ENCODE measurements at regions not wholly inside any gene's neighbourhood (a gene's known extent, or its start where the extent isn't known, plus 50 kb on each side); places are given as distances from the start of the nearest gene placed in this dataset.

DNA sequence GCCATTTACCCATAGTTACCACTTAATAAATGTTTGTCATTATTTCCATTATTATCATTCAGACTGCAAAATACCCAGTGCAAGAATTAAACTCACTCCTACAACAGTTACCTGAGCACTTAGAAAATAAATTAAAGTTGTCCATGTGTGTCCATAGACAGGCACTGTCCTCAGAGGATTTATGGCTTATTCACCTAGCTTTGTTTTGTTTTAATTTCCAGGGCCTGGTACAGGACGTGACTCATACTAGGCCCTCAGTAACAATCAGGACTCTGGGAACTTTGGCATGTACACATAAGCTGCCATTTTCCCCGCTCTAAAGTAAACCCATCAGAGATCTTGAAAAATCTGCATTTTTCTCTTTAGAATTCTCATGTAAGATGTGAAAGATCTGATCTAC lies 458.5 kb upstream of the ARRDC4 start:
- no peak for DNase-seq (ENCODE audit: low read depth)

DNA sequence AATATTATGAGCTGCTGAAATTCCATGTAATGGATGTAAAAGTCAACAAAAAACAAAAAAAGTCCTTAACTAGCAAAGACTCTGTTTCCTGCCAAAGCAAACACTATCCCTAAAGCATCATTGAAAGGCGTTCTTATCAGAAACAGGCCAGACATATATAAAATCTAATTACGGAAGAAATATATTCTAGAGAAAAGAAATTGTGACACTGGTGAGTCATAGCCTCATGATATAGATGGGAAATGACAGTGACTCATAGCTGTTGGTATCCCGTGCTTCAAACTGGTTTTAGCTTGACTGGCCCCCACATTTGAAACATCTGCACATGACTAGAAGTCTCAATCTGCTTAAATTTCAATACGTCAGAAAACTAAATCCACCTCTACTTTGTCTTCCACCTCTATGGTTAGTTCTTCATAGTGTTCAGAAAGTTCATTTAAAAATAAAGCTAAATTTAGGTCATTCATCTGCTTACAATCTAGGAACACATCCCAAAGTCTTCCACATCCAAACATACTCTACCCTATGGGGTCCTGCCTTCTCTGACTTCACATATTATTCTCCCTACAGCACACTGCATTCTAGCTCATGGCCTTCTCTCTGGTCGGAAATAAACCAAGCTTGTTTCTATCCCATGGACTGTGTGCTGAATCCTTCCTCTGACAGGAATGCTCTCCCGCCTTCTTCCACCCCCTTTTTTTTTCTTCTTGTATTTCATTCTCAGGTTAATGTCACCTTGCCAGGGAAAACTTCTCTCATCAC lies 456.3 kb upstream of the ARRDC4 start:
- DNase-seq (ENCODE audit: low read depth): no peak

DNA sequence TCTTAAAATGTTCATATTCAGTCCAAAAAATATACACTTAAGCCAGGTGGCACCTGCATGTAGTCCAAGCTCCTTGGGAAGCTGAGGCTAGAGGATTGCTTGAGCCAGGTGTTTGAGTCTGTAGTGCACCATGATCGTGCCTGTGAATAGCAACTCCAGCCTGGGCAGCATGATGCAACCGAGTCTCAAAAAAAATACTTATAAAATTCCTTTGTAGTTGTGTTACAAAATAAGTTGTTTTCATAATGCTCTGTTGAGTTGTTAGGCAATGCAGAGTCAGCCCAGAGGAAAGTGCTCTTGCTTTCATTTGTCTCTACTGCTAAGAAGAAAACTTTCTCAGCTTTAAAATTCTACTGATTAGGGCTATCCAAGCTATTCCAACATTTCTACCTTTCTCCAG lies 442.8 kb upstream of the ARRDC4 start:
- no peak for DNase-seq (ENCODE audit: low read depth)

DNA sequence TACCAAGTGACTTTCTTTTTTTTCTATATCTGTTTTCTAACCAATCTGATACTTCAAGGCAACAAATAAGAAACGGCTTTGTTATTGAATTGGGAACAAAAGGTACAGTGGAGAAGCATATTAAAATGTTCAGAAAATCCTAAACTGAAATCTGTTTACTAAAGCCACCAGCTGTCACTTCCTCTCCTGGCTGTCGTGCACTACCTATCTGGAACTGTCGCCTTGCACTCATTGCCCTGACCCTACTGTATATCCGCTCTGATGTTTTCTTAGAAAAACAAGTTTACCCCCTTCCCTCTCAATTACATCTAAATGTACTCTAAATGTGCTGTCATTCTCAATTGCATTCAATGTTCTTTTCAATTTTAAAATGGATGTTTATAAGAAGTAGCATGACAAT lies 439.8 kb upstream of the ARRDC4 start:
- no peak for DNase-seq (ENCODE audit: low read depth)

DNA sequence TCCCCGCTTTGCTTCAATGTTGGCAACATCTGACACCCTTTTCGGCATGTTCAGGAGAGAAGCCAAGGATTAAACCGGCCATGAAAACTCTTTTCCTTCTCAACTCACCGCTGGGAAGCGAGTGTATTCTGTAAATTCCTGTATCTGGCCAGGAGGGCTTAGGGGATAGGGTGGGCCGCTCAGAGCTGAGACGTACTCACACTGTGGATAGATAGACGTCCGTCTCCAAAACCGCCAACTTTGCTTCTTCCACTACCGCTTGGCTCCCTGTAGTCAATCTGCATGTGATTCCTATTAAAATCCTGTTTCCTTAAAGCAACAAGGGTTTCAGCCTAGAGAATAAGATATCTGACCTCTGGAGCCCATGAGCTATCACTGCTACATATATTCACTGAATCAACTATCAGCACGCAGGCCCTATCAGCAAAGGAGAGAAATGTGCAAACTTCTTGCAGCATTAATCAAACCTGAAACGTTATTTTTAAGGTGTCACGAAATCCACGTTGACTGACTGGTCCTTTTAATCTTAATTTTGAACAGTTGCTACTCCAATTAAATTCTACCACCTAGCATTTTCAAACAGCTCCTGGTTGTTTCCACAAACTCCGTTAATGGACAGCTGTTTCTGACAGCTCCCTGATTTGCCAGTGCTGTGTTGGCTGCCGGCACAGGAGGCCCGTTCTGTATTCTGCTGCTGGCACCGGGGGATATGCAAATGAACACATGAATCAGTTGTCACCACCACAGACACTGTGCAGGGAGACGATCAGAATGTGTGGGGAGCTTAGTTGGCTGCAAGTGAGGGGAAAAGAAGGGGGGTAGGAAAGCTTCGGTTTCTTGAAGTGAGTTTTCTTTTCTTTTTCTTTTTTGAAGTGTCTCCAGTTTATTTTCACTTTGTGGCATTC lies 438.9 kb upstream of the ARRDC4 start:
- no peak for DNase-seq (ENCODE audit: low read depth)

DNA sequence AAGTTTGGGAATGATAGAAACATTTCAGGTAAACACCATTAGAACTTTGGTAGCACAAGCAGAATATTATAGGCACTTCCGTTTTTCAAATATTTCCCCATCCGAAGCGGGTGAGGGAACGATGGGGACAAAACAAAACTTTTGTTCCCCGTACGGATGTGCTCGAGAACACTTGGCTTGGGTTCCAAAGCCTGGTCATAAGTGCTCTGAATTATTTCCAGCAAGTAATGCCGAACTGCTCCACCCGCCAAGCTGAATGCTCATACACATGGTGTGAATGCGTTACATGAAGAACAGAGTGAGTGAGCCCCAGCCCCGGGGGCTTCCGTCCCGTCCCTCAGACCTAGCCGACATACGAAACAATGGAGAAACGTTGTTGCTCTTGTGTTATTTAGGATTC lies 438.2 kb upstream of the ARRDC4 start:
- DNase-seq (ENCODE audit: low read depth): no peak

DNA sequence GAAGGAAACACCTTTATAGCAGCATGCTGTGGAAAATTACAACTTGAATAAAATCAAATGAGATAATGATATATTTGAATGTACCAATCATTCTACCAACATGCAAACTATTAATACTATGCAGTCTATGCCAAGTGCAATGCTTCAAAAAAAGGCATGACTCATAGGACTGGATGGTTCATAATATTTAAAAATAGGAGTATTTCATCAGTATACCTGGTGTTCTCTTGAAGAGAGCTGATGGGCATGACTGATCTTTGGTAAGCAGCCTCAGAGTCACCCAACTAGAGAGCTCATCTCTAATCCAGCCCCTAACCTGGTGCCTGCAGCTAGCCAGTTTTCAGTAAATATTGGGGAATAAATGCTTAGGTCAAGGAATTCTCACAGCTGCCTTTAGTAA lies 434.7 kb upstream of the ARRDC4 start:
- no peak for DNase-seq (ENCODE audit: low read depth)

DNA sequence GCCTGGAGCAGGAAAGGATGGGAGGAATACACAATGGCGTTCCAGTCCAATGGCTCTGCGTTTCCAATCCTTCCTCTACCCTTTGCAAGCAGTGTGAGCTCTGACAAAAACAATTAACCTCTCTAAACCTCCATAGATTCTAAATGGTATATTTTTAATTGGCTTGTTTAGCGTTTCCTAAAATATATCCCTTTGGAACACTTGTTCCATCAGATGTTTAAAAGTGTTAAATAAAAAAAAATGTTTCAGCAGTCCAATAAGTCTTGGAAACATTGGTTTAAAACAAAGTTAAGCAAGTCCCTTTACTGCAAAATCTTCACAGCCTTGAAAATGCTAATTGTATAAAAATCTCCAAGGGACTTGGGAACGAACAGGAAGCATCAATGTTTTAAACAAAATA lies 432.3 kb upstream of the ARRDC4 start:
- DNase-seq (ENCODE audit: low read depth): no peak

DNA sequence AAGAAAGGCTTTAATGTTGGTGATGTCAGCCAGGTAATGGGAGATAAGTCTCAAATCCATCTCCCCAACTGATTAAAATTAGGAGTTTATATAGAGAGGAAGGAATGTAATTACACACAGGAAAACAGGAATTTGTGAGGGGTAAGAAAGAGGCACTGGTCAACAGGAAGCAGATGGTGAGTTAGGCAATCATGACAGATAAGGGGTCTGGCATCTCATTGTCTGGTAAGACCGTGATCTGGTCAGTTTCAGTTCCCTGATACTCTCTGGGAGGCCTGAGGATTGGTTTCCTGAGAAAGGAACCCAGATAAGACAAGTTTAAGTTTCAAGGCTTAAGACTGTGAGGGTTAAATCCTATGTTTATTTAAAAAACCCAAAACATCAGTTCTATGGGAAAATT lies 414.7 kb upstream of the ARRDC4 start:
- DNase-seq (ENCODE audit: low read depth): no peak

DNA sequence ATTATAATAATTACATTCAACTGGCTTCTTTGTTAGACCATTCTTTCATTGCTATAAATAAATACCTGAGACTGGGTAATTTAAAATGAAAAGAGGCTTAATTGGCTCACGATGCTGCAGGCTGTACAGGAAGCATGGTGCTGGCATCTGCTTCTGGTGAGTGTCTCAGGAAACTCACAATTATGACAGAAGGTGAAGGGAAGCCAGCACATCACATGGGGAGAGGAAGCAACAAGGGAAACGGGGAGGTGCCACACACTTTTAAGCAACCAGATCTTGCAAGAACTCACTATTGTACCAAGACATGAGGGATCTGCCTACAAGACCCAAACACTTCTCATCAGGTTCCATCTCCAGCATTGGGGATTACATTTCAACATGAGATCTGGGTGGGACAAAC lies 413.1 kb upstream of the ARRDC4 start:
- DNase-seq (ENCODE audit: low read depth): no peak

DNA sequence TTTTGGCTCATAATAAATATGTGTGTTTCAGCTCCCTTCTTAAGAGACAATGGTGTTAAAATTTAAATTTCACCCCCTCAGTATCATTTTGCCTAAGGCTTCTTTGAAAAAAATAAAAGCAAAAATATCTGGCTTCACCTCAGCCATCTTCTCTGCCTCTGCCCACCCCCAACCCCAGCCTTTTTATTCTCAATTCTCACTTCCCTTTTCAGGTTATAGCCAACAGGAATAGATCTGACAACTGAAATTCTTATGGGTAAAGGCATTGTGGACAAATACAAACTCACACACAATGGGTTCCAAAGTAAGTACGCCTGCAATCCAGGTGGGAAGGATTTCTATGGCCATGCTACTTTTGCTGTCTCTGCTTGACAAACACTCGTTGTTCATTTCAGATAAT lies 399.0 kb upstream of the ARRDC4 start:
- DNase-seq (ENCODE audit: low read depth): no peak

DNA sequence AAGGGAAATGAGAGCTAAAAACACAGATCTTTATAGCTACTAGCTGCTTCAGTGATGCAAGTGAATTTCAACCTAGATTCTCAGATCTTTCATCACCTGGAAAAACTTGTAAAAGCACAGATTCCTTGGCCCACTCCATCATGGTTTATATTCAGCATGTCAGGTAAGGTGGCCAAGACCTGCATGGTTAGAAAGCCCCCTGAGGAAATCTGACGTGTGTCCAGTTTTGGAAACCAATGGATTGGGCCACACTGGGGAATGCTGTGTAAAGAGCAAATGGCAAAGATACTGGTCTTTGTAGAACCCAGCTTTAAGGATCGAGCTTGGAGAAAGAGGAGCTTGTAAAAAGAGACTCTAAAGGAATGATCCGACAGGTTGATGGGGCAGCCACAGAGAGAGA lies 397.0 kb upstream of the ARRDC4 start:
- DNase-seq (ENCODE audit: low read depth): no peak

DNA sequence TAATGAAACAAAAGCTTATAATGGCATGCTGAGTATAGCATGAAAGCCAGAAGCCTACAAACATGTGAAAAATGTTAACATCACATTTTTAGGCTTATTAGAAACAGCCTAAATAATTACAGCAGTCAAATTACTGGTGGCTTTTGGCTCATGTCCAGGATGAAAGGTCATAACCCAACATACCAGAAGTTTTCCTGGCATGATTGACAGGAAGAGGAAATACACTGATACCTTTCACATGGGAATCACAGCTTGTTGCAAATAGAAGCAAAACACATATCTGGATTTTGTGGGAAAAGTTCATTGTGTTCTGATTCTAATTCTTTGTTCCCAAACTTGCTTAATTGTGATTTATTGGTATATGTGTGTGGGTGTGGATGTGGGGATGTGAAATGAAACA lies 393.5 kb upstream of the ARRDC4 start:
- no peak for DNase-seq (ENCODE audit: low read depth)

DNA sequence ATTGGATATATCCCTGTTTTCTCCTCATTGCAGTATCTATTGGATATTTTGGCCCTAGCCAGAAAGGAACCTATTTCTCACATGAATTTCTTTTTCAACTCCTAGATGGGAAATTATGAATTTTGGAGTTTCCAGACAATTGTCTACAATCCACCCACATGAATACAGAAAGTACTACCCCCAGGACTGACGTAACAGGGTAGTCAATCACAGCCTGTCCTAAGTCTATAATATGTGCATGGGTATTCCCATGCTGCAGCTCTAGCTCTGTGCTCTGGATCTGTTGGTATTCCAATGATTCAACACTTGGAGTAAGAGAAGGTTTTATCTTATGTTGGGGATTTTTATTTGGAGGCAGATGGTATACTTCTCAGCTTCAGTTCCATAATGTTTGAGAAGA lies 393.1 kb upstream of the ARRDC4 start:
- DNase-seq (ENCODE audit: low read depth): no peak

DNA sequence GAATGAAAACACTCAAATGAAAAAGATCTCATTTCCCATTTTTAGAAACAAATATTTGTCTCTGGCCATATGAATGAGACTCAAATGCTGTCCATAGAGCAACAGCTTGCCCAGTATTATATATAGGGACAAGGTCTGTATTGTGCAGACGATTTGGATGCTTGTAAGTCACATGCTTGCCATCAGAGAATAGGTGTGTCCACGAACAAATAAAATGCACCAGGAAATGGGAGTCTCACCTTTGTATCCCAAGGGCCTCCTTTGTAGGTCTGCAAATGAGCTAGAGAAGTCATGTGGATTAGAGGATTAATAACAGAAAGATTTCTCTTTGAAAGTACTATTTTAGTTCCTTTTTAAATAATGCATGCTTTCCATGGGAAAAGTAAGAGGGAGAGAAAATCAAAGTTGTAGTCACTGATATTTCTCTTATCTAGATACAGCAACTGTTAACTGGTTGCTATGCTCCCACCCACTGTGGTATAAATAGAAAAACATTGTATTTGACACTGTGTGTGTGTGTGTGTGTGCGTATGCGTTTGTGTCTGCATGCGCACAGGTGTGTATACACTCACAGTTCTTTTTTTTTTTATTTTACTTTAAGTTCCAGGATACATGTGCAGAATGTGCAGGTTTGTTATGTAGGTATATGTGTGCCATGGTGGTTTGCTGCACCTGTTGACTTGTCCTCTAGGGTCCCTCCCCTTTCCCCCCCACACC lies 383.4 kb upstream of the ARRDC4 start:
- DNase-seq (ENCODE audit: low read depth): no peak

DNA sequence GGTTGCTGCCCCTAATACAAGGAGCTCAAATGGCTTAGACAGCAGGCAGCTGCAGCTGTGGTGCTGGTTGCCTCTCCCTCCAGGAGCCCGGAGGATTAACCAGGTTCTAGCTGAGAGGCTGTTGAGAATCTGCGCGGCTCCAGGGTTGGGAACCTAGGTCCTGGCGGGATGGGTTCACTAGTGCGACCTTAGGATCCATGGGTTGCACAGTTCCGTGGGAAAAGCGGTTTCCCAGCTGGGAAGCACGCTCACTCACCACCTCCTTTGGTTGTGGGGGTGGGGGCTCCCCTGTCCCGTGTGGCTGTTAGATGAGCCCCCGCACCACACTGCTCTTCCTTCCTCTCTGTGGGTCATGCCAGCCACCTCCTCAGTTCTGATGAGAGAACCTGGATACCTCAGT lies 375.1 kb upstream of the ARRDC4 start:
- no peak for DNase-seq (ENCODE audit: low read depth)

DNA sequence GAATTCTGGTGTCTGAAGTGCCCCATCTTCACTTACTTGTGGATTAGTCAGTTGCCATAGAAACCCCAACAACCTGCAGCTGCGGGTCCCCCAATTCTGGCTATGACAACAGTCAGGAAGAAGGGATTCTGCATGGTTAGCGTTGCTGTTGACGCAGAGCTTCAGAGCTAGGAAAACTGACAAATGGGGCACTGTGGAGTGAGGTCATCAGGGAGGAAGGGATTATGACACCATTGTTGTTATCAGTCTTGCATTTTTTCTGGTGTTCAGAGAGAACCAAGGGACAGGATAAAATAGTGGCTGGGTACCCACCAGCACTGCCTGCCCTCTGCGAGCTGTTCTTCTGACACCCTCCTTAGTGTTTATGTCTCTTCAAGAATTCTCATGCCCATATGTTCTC lies 367.7 kb upstream of the ARRDC4 start:
- DNase-seq (ENCODE audit: low read depth): no peak

DNA sequence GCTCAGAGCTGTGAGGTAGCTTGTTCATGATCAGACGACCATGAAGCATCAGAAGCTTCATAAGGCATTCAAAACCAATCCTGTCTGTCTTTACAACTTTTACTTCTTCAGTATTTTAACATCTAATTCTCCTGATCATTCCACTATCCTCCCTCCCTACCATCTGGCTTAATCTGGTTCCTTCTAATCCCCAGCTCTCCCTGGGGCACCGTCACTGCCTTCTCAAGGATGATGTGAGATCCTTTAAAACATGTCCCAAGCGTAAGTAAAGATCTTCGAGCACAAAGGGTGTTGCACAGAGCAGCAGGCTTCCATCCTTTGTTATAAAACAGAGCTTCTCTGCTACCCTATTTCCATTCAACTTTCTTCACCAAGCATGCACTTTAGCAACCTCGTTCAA lies 362.7 kb upstream of the ARRDC4 start:
- DNase-seq (ENCODE audit: low read depth): no peak

DNA sequence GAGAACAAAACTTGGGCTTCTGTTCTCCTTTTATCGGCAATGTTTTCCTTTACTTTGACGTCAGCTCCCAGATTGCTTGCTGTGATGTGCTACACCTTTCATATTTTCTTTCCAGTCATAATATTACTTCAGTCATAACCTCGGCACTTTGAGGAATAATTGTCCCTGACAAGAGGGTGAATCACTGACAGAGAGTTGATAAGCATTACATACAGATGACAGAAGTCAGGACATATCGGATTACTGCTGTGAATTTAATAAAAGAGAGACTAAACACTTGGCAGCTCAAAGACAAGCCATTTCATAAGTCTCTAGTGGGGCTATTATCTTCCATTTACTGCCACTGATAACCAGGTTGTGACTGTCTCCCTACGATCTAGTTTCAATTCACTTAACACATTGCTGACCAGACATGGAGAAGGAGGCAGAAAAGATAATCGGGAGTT lies 362.1 kb upstream of the ARRDC4 start:
- no peak for DNase-seq (ENCODE audit: low read depth)

DNA sequence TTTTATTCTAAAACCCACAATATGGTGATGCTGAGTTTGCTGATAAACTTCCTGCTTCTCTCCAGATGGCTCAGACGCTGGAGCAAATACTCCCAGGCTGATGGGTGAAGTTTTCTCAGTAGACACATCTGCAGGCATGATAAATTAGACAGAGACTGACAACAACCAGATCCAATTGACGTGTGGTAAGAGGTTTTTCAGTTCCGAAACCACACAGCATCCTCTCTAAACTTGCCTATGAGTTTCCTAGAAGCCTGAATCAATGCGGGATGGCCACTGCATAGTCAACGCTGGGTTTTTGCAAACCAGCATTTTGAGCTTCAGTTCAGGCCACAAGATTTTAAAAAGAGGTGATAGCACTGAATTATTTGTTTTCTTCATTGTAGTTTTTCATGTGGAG lies 360.3 kb upstream of the ARRDC4 start:
- no peak for DNase-seq (ENCODE audit: low read depth)

DNA sequence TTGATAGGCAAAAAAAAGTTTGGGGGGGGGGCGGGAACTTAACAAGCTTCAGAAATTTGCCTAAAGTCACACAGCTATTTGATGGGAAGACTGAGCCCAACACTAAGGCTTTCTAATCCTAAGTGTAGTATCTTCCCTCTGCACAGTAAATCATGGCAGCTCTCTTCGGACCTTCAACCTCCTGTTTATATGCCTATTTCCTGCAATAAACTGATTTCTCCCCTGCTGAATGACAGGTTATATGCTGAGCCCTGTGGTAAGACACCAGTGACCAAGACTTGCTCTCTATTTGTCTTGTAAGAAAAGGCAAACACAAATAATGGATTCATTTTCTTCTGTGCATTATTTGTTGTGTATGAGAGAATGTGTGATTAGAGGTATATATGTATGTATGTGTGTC lies 355.8 kb upstream of the ARRDC4 start:
- DNase-seq (ENCODE audit: low read depth): no peak

DNA sequence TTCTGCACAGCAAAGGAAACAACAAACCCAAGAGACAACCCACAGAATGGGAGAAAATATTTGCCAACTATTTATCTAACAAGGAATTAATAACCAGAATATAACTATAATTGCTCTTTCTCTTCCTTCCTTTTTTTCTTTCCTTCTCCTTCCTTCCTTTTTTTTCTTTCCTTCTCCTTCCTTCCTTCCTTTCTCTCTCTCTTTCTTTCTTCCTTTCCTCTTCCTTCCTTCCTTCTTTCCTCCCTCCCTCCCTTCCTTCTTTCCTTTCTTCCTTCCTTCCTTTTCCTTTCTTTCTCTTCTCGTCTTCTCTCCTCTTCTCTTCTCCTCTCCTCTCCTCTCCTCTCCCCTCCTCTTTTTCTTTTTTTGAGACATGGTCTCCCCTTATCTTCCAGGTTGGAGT lies 345.4 kb upstream of the ARRDC4 start:
- no peak for DNase-seq (ENCODE audit: low read depth)

DNA sequence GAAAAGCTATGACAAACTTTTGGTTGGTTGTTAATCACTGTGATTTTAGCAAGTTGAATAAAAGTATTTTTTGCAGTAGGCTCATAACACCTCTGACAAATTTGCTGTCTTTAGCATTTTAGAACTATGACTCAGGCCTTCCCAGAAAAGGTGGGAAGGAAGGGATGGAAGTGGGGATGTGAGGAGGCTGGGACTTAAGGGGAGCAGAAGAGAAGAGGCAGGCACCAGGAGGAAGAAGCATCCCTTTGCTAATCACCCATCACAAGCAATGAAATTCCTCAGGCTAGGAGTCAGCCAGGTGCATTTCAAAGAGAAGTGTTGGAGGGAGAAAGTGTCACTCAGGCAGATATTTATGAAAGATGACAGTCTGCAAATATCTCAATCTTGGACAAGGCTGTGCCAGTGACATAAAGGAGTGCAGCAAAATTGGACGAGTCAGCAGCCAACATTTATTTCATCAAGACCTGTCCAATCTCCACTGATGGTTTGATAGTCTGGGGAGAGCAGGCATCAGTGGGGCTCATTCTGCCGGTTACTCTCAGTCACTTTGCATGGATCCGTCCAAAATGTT lies 337.3 kb upstream of the ARRDC4 start:
- no peak for DNase-seq (ENCODE audit: low read depth)

All from activated T-cell treated with anti-CD3 and anti-CD28 coated beads for 48 hours (primary cell).